Activated T-cell treated with anti-CD3 and anti-CD28 coated beads, Interleukin-2, amount 50 U/mL, for 1 hour (primary cell): ENCODE measurements at regions not wholly inside any gene's neighbourhood (a gene's known extent, or its start where the extent isn't known, plus 50 kb on each side); places are given as distances from the start of the nearest gene placed in this dataset.
"Not testable (repeated sequence)": the region's sequence is repeated elsewhere in the genome, so short reads cannot be mapped to it uniquely, and the experiment has no call there.

Source experiments
- DNase-seq: peaks from one replicate; pipeline ENCODE4 v3.0.0-alpha.2; 2020

DNA sequence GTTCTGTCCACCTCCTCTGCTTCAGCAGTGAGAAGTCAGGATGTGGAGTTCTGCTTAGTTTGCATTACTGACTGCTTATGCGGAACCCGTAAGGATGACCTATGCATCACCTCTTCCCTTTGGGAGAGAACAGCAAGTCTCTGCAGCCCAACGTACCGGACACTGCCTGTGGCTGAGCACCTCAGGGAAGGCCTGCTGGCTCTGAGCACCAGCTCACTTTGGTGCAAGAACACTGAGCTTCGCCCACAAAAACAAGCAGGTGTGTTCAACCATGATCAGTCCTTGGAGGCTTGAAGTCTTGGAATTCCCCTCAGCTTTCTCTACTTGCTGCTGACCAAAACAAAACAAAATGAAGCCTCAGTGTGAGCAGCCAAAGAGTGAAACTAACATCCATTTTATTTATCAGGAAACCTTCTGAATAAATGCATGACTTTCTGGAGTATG is 52.7 kb upstream of the NCK2 start:
- DNase-seq: no peak

DNA sequence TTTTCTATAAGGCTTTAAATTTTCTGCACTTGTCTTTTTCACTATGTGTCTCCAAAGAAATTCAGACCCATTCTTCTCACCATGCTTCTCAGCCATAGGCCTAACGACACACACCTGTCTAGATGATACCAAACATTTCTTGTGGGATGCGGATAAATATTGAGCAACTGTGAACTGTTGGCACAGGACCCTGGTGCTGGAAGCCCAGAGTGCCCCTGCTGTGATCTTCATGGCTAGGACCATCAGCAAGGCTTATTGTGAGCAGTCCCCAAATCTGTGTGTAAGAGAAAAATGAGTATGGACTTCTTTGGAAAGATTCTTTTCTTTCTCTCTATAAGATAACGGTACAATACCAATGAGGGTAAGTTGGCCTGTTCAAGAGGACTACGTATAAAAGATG is 54.1 kb upstream of the NCK2 start:
- DNase-seq: no peak

DNA sequence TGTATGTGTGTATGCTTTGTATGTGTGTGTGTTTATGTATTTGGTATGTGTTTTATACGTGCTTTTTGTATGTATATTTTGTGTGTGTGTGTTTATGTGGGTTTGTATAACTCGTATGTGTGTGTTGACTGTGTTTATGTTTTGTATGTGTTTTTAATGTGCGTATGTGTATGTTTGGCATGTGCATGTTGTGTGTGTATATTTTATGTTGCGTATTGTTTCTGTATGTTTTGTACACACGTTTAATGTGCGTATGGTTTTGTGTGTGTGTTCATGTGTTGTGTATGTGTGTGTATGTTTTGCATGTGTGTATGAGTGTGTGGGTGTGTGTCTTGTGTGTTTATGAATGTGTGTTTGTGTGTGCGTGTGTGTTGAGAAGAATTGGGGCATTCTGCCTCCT is 55.2 kb upstream of the NCK2 start:
- DNase-seq: no peak

DNA sequence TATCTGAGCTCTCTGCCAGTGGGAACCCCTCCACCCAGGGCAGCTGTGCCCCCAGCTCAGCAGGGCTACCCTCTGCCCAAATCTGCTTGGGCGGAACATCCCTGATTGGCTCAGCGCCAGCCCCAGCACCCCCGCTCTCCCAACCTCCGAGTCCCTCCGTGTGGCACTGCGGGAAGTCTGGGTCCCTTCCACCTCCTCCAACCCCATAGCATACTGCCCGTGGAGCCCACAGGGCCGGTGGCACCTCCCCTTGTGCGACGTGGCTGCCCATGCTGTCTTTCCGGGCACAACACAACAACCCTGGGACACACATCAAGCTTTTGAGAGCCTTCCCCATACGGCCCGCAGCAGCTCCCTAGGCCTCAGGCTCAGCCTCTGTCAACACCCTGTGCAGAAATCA is 55.8 kb upstream of the NCK2 start:
- DNase-seq: no peak

DNA sequence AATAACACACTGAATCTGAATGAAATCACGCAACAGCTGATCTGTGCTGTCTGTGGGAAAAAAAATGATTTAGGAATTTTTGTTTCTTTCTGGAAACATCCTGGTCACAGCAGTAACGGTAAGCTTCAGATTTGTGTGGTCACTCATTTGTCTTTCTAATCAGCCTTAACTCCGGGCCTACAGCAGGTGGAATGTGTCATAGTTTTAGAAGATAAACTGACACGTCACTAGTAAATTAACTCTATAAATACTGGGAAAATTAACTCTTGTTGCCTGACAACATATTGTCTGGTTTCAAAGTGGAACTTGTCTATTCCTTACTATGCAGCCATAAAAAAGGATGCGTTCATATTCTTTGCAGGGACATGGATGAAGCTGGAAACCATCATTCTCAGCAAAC is 58.1 kb upstream of the NCK2 start:
- no peak for DNase-seq

DNA sequence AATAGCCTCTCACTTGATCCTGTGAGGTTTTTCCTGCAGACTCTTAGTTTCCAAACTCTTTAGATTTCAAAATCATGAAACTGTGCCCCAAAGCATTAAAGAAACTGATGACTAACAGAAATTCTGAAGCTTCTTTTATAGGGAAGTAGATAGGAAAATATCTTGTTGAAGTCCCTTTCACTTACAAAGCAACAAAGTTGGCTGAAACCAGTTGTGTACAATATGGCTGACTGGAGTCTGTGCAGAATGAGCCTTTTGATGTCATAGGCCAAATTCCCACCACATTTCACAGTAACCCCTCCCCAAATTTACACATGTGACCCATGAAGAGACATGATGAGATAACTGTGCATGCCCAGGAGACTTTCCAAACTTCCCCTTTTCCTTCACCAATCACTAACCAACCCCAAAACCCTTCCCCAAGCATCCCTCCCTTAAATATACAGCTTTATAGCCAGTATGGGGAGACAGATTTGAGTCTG is 61.7 kb upstream of the NCK2 start:
- no peak for DNase-seq

DNA sequence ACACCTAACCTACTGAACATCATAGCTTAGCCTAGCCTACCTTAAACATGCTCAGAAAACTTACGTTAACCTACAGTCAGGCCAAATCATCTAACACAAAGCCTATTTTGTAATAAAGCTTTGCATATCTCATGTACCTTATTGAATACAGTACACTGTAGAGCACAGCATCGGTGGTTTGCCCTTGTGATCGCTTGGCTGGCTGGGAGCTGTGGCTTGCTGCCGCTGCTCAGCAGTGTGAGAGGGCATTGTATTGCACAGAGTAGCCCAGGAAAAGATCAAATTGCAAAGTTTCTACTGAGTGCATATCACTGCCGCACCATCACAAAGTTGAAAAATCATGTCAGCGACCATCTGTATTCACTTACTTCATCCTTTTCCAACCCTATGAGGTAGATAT is 62.3 kb upstream of the NCK2 start:
- no peak for DNase-seq

DNA sequence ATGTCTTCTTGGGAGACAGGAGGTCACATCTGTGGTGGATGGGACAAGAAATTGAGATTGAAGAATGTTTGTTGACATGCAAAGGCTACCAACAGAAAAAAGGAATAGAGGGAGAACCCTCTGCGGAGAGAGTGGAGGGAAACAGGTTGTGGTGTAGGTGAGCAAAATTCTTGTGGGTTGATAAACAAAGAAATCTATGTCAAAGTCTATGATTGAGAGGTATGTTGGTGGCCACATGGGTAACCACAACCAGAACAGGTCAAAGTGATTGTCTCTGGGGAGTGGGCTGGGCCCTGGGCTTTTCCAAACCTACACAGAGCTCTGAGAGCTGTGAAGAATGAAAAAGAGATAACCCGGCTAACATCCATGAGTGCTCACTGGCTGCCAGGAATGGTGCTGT is 62.8 kb upstream of the NCK2 start:
- no peak for DNase-seq

DNA sequence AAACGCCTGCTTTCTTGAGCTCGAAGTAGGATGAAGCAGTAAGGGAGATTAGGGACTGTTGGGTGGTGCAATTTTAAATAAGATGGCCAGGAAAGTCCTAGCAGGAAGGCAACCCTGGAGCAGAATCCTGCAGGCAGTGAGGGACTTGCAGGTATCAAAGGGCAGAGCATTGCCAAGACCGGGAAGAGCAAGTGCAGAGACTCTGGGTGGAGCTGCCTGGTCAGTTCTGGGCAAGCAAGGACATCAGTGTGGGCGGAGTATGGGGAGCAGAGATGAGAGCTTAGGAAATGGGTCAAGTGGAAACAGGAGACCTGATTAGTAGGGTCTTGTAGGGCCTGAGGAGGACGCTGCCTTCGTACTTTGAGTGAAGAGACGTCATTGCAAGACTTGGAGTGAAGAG is 64.4 kb upstream of the NCK2 start:
- no peak for DNase-seq

DNA sequence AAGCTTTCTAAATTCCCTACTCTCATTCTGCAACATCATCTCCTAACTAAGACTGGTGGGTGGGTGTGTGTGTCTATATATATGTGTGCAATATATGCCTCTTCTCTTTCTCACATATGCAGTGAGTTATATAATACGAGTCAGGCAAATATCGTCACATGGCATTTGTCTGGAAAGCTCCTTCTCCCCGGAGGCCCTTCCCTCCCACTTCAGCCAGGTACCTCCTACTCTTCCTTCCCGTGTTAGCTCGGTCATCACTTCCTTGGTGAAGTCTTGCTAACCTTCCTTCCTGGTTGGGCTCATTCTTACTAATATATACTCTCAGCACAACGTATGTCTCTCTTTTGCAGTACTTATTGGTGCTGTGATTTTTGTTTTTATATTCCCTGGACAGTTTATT is 66.4 kb upstream of the NCK2 start:
- DNase-seq: no peak

DNA sequence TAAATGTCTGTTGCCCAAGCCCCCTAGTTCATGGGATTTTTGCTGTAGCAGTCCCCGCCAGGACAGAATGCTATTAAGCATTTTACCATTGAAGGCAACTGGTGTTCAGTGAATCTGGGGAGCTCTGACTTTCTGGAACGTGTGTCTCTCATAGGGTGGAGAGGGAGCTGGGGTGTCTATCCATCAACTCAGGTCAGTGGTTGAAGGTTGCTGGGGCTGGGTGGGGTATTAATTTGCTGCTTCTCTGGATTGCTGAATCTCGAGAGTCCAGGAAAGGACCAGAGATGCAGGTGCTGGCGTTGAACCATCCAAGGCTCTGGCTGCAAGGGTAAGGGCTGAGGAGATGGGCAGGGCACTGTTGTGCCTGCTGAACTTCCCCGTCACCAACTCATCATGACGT is 66.8 kb upstream of the NCK2 start:
- no peak for DNase-seq

DNA sequence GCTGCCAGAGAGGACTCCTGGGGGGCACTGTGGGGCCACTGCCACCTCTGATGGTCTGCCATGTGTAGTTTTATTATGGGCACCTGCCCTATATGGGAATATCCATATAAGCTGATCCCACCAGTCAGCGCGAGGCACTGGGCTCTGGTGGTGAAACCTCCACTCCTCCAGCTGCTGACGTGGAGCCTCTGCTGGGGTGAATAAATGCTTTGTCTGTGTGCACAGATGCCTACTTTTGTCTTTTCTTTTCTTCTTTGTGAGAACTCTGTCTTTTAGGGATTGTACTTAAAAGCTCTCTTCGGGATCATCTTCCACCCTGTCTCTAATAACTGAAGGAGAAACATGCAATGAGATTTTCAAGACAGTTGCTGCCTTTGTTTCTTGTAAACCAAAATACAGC is 68.9 kb upstream of the NCK2 start:
- no peak for DNase-seq

DNA sequence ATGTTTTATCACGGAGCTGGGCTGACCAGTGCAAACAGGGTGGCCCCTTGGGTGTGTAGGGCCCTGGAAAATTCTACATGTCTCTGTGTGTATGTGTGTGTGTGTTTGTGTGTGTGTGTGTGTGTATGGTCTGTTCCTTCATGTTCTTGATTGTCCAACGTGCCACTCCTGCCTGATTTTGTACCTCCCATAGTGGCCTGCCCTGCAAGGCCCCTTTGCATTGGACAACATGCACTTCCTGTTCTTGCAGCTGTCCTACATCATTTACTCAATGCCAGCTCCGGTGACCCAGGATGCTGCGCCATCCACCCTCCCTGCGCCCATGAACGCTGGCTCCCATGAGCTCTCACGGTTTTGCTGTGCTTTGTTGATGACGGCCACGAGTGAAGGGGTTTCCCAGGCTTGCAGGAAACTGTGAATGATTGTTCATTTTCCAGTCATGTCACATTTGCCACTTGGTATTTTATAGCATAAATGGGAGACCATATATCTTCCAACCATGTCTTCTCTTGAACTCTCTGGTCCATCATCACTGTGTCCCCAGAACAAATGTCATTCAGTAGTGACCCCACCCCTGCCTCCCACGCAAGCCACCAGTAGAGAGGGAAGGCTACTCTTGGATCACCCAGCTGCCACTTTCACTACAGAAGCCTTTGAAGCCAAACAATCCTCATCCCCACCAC is 69.7 kb upstream of the NCK2 start:
- DNase-seq: no peak

DNA sequence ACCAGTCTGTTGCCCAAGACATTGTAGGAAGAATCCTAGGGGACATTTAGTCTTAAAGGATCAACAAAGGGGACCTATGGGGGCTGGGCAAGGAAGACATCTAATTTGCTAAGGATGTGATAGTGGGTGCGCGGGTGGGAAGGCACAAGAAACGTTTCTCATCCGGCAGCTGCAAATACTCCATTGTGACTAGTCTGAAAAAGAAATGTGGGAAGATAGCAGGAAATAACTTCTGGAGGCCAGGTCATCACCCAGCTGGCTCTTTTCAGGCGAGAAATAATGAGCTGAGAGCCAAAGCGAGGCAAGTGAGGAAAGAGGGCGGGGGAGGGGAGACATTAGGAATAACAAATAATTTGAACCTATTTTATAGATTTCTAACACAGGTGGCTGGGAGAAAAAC is 70.3 kb upstream of the NCK2 start:
- no peak for DNase-seq

DNA sequence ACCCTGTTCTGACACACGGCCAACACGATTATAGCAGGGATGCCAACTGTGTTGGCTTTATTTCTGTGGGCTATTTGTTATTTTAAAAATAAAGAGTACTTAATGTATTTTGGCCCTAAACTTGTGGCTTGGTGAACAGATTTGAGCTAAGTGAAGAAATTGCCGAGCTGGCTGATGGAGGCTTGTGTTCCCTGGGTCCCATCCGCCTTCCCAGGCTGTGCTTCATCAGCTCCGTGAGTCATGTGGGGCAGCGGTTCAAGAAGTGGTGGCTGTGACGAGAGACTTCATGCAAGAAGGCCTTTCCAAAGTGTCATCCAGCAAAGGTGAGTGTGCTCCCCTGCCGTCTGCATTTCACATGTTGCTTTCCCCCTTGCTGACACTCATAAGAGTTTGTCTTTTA is 73.6 kb upstream of the NCK2 start:
- DNase-seq: no peak

DNA sequence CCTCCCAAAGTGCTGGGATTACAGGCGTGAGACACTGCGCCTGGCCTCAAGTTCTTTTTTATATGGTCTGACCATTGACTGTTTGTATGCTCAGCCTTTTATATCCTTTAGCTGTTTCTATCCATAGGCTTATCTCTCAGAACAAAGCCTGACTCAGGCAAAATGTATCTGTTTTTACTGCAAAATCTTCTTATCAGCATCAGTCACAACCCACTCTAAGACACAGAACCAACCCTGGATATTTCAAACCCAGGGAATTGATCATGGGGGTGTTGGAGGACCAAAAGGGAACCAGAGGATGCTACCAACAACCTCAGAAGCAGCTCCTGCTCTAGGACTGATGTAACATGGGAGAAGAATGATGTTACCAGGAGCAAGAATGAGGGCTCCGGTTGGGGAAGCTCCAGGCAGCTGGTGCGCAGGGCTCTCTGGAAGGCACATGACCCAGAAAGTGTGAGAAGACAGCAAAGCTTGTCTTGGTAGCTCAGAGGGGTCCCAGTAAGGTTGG is 75.3 kb upstream of the NCK2 start:
- no peak for DNase-seq

DNA sequence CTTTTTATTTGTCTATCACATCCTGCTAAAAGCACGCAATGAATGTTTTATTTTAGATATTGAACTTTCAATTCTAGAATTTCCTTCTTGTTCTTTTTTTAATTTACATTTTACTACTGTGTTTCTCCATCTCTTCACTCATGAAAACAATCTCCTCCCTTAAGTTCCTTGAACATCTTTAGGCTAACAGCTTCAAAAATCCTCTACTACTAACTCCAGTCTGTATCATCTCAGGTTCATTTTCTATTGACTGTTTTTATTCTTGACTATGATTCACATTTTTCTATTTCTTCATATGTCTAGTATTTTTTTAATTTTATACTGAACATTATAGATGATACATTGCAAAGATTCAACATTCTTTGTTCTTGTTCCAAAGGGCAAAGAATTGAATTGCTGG is 79.2 kb upstream of the NCK2 start:
- DNase-seq: no peak

DNA sequence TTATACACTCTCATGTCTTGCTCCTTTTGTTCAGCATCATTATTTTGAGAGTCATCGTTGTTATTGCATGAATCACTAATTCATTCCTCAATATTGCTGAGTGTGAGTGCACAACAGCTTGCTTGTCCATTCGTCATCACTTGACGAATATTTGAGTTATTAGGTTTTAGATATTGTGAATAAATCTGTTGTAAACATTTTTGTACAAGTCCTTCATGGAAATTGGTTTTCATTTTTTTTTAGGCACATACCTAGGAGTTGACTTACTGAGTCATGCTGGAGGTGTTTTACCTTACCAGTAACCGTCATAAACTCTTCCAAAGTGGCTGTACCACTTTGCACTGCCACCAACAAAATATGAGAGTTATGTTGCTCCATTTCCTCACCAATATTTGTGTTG is 84.2 kb upstream of the NCK2 start:
- no peak for DNase-seq

DNA sequence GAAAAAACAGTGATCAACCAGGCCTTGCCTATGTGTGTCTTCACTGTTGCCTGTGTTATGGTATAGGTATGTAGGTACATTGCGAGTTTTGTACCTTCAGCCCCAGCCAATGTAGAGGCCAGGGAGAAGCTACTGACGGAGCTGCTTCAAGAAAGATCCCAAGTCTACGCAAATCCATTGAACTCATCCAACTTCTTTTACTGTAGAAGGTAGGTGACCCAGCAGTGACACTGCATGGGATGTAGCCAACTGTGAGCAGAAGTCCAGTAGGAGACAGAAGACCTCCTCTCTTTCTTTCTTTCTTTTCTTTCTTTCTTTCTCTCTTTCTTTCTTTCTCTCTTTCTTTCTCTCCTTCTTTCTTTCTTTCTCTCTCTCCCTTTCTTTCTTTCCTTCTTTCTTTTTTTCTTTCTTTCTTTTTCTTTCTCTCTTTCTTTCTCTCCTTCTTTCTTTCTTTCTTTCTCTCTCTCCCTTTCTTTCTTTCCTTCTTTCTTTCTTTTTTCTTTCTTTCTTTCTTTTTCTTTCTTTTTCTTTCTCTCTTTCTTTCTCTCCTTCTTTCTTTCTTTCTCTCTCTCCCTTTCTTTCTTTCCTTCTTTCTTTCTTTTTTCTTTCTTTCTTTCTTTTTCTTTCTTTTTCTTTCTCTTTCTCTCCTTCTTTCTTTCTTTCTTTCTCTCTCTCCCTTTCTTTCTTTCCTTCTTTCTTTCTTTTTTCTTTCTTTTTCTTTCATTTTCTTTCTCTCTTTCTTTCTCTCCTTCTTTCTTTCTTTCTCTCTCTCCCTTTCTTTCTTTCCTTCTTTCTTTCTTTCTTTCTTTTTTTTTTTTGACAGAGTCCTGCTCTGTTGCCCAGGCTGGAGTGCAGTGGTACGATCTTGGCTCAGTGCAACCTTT is 88.7 kb upstream of the NCK2 start:
- not testable (repeated sequence) for DNase-seq

DNA sequence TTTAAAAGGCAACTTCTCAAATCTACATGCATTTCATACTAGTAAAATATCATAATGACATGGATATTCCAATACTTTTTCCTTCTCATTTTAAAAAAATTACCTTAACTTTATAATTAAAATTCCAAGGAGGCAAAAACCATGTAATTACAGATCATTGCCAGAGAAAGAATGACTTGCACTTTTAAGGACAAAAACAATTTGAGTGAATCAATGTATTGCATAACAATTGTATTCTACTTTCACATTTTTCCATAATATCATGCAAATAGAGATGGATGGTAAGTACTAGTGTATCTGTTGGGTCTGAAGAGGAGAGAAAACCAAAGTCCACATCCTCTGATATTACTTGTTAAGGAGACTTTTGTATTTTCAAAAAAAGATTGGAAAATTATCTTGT is 89.5 kb upstream of the NCK2 start:
- DNase-seq: no peak

DNA sequence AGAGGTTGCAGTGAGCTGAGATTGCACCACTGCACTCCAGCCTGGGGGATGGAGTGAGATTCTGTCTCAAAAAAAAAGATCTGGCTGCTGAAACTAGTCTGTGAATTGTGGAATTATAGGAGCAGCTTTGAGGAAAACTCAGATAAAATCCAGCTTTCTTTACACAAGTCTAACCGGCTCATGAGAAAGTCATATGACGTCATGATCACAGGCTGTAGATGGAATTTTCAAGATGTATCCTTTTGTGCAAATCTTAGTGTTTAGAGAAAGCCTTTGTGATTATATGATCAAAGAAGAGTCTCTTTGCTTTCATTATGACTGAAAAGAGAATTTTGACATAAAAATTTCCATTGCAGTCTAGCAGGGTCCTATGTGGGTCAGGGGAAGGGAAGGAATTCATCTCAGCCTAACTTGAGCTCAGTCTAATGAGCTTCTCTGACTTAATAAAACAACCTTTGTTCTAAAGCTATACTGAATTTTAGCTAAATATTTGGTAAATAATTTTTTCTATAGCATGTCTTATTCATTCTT is 90.2 kb upstream of the NCK2 start:
- DNase-seq: no peak

DNA sequence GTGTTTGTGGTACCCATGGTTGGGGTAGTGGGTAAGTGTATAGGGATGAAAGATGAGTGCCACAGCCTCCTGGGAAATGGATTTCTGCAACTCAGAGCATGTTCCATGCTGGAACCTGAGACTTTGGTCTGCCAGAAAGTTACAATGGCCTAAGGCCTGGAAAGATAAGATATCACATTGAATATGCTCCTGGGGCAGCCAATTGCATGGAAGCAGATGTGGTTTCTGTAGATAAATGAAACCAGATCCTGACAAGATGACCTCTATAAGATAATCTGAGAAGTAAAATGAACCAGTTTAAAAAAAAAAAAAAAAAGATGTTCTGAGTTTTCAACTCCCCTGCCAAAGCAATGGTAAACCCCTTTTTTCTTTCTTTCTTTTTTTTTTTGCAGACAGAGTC is 91.4 kb upstream of the NCK2 start:
- DNase-seq: no peak

DNA sequence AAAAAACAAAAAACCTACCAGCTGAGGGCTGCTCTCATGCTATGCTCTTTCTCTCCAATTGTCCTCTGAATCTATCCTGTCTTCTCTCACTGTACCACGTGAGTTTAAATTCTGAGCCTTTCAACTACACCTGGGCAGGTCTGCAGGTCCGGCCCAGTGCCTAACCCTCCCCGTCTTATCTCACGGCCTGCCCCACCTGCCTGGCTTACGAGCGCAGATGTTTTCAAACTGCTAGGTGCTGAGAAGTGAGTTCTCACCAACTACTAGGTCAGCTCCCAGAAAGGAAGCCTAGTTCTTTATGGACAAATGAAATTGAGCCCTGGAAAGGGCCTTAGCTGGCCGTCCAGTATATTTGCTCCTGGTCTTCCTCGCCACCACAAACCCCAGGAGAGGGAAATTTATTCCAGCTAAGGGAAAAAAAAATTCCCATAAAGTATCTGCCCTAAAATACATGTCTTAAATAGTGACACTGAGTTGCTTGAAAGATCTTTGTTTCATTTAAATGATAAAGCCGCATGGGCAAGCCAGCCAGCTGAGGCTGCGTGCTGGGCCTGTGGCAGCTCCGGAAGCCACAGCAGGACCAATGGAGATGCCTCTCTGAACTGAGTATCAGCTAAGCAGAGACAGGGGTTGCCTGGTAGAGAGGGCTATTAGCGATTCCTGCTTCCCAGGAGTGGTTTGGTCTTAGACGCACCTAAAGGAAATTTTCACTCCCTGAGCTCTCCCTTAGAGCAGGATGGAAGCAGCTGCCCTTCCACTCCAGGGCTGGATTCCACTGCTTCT is 92.5 kb upstream of the NCK2 start:
- DNase-seq: no peak
